Neutrophil (primary cell): ENCODE measurements at regions not wholly inside any gene's neighbourhood (a gene's known extent, or its start where the extent isn't known, plus 50 kb on each side); places are given as distances from the start of the nearest gene placed in this dataset.

Experiments
- H3K27ac ChIP-seq: fragments of 200-600 bp; sonication (generic); 2 replicates; pipeline ENCODE4 v1.5.1; 2016; ENCODE audit warnings: mild to moderate bottlenecking, moderate library complexity
- H3K27me3 ChIP-seq: fragments of 200-600 bp; sonication (generic); 2 replicates; pipeline ENCODE4 v1.6.0; 2016; ENCODE audit warnings: mild to moderate bottlenecking
- H3K36me3 ChIP-seq: fragments of 200-600 bp; sonication (generic); 2 replicates; pipeline ENCODE4 v1.5.1; 2017
- H3K4me1 ChIP-seq, 2 experiments: fragments of 200-600 bp in 1 of 2; sonication (generic) in 1 of 2; 1 replicate in 1 of 2; 2 replicates in 1 of 2; pipeline versions ENCODE4 v1.5.1 to v1.6.1; 2013 to 2016; ENCODE audit warnings: low read depth in 1 of 2, low read length in 1 of 2, mild to moderate bottlenecking in 1 of 2, moderate library complexity in 1 of 2; ENCODE audit not compliant: control insufficient read depth in 1 of 2, insufficient read depth in 1 of 2
- H3K4me3 ChIP-seq, 2 experiments: fragments of 200-600 bp in 1 of 2; sonication (generic) in 1 of 2; 1 replicate in 1 of 2; 2 replicates in 1 of 2; pipeline ENCODE4 v1.5.1; 2013 to 2016; ENCODE audit warnings: low read depth in 1 of 2, low read length in 1 of 2, mild to moderate bottlenecking in 1 of 2, moderate library complexity in 1 of 2
- H3K9me3 ChIP-seq: fragments of 200-600 bp; sonication (generic); 2 replicates; pipeline ENCODE4 v1.5.1; 2016
- TF ChIP-seq, protein P1 (sequence below): fragments of 200-600 bp; sonication (generic); IDR thresholded peaks from 2 replicates; pipeline ENCODE4 v1.5.1; 2016; ENCODE audit warnings: antibody characterized with exemption

DNA sequence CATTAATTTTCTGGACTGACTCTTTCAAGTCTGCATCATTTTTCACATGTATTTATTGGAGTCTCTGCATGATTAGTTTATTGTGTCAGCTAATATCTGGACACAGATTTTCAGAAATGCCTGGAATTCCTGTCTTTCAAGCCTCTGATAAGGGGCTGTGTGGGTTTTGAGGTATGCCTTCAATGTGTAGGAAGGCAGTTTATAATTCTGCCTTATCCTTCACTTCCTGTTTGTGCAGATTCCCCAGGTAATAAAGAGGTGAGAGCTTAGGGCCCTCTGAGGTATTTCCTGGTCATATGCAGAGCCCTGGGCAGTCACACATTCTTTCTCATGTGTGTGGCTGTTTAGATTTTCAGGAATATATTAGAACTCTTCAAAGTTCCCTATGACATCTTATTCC is 79.4 kb upstream of the PRKCQ start:
- Histone ChIP-seq H3K4me3 (no peak overlapping the region), H3K27ac (no peak overlapping the region), H3K27me3 (no peaks in the 10 kb centered on the region), H3K36me3 (no peaks in the 10 kb centered on the region), H3K4me1 (no peaks in the 10 kb centered on the region), H3K9me3 (no peaks in the 10 kb centered on the region)
- TF ChIP-seq, protein P1, sequence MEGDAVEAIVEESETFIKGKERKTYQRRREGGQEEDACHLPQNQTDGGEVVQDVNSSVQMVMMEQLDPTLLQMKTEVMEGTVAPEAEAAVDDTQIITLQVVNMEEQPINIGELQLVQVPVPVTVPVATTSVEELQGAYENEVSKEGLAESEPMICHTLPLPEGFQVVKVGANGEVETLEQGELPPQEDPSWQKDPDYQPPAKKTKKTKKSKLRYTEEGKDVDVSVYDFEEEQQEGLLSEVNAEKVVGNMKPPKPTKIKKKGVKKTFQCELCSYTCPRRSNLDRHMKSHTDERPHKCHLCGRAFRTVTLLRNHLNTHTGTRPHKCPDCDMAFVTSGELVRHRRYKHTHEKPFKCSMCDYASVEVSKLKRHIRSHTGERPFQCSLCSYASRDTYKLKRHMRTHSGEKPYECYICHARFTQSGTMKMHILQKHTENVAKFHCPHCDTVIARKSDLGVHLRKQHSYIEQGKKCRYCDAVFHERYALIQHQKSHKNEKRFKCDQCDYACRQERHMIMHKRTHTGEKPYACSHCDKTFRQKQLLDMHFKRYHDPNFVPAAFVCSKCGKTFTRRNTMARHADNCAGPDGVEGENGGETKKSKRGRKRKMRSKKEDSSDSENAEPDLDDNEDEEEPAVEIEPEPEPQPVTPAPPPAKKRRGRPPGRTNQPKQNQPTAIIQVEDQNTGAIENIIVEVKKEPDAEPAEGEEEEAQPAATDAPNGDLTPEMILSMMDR = no peak

DNA sequence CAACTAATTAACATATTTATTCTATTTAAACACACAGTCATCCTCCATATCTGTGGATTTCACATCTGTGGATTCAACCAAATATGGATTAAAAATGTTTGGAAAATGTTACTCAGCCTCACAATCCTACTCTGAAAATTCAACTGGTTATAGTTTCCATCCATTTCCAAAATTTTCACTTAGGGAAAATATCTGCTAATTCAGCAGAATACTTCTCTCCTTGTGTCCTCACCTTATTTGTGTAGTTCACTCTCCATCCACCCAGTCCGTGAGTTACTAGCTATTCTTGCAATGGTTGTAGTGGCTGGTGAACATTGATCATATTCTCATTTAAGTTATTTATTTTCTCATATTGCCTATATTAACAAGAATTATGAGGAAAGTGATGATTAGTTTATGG is 77.6 kb upstream of the PRKCQ start:
- no peaks in the 10 kb centered on the region for H3K27me3 ChIP-seq
- H3K27ac ChIP-seq = no peak overlapping the region
- no peaks in the 10 kb centered on the region for H3K9me3 ChIP-seq
- TF ChIP-seq, protein P1 = no peak
- no peak overlapping the region for H3K4me3 ChIP-seq
- H3K4me1 ChIP-seq = no peaks in the 10 kb centered on the region
- H3K36me3 ChIP-seq = no peaks in the 10 kb centered on the region

DNA sequence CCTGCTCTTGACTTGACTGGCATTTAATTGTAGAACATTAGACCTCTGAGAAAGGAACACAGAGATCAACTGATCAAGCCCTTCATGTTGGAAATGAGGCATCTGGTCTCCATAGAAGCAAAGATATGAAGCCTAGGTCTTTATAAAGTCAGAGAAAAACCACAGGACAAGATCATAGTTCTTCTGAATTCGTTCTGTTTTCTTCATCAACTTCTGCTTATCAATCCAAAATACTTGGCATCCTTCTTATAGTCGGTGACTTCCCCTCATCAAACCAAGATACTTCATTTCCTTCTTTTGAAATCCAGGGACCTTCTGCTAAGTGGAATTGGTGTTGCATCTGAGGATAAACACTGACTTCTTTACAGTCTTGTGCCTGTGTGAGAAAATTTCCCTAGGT is 77.1 kb upstream of the PRKCQ start:
- H3K9me3 ChIP-seq = no peaks in the 10 kb centered on the region
- no peaks in the 10 kb centered on the region for H3K4me1 ChIP-seq
- TF ChIP-seq, protein P1 = no peak
- H3K4me3 ChIP-seq = no peak overlapping the region
- H3K27ac ChIP-seq = no peak overlapping the region
- no peaks in the 10 kb centered on the region for H3K27me3 ChIP-seq
- H3K36me3 ChIP-seq = no peaks in the 10 kb centered on the region

DNA sequence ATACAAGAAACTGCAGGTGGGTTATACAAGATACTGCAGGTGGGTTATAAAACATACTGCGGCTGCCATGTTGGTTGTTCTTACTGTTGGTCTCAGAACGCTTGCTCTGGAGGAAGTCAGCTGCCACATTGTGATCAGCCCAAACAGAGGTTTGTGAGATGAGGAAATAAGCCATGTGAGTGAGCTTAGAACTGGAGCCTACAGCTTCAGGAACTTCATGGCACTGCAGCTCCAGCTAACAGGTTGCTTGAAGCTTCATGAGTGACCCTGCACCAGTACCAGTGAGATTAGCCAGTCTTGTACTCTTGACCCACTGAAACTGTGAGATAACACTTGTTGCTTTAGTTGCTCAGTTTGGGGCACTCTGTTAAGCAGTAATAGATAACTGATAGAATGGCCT is 74.5 kb upstream of the PRKCQ start:
- Histone ChIP-seq H3K9me3 (no peaks in the 10 kb centered on the region), H3K36me3 (no peaks in the 10 kb centered on the region), H3K27me3 (no peaks in the 10 kb centered on the region), H3K27ac (no peak overlapping the region), H3K4me1 (no peaks in the 10 kb centered on the region), H3K4me3 (no peak overlapping the region)
- TF ChIP-seq, protein P1 = no peak

DNA sequence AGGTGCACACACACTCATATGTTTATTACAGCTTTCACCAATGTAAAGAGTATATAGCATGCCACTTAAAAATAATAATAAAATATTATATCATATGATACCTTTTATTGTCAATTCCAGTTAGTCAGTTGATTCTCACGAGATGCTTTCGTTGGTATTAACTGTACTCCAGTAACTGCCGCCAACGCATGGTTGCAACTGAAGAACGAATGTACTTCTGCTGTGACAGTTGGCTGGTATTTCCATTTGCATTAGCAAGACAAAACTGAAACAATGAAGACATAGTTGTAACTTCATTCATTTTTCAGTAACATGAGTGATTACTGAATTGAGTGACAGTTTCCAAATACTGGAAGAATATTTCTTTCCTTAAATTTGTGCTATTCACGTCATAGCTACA is 70.5 kb upstream of the PRKCQ start:
- H3K36me3 ChIP-seq = no peaks in the 10 kb centered on the region
- no peak overlapping the region for H3K27ac ChIP-seq
- no peaks in the 10 kb centered on the region for H3K9me3 ChIP-seq
- H3K4me1 ChIP-seq = peaks cover 0 to 4% of the 10 kb centered on the region in 2 experiments
- H3K4me3 ChIP-seq = no peak overlapping the region
- TF ChIP-seq, protein P1 = no peak
- no peaks in the 10 kb centered on the region for H3K27me3 ChIP-seq

DNA sequence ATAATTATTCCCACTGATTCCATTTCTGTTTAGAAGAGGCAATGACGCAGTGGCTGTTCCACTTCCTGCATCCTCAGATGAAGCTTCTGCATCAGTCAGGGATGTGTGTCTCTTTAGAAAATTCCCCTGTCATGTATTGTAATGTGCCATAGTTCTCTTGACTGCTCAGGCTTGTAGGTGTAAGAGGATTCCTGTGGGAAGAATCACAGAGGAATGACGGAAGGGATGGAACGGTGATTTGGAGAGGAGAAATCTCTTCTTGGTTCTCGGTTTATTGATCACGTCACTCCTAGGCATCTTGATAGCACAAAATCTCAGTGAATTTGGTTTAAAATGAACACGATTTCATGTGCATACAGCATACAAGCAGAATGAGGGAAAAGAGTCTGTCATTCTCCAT is 69.8 kb upstream of the PRKCQ start:
- no peaks in the 10 kb centered on the region for H3K36me3 ChIP-seq
- H3K27me3 ChIP-seq = no peaks in the 10 kb centered on the region
- H3K4me3 ChIP-seq = no peak overlapping the region
- no peaks in the 10 kb centered on the region for H3K9me3 ChIP-seq
- H3K27ac ChIP-seq = no peak overlapping the region
- TF ChIP-seq, protein P1 = no peak
- peaks cover 0 to 4% of the 10 kb centered on the region in 2 experiments for H3K4me1 ChIP-seq
